Keratinocyte (primary cell): ENCODE measurements at regions not wholly inside any gene's neighbourhood (a gene's known extent, or its start where the extent isn't known, plus 50 kb on each side); places are given as distances from the start of the nearest gene placed in this dataset.

Experiments
- EZH2 ChIP-seq: IDR thresholded peaks from one replicate; pipeline ENCODE4 v1.6.1; 2012; ENCODE audit warnings: inconsistent platforms, mild to moderate bottlenecking, low read length, moderate library complexity
- TF ChIP-seq, protein P1 (sequence below), 3 experiments: IDR thresholded peaks in 1 of 3; conservative IDR thresholded peaks in 1 of 3; optimal IDR thresholded peaks in 1 of 3; 2 replicates in 2 of 3; 3 replicates in 1 of 3; pipeline versions ENCODE3 to v1.5.1; 2011; ENCODE audit warnings: low read length in 3 of 3, mild to moderate bottlenecking in 3 of 3, moderate library complexity in 2 of 3, control low read depth in 1 of 3, inconsistent platforms in 1 of 3; ENCODE audit not compliant: insufficient read depth in 2 of 3; ENCODE audit errors: extremely low read depth in 1 of 3

DNA sequence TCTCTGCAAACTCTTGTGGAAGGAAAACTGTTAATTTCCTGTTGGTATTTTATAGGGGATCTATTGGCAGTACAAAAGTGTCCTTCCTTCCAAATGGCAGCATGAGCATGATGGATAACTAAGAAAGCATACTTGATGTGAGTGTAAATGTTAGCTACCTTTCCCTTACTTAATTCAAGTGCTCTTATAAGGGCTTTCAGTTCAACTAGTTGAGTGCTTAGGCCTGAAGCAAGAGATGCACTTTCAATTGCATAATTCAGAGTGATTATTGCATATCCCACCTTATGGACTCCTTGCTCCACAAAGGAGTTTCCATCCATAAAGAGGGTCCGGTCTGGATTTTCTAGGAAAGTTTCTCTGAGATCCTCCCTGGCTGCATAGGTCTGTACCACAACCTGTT, 56.3 kb upstream of the CYP2C8 start:
- no peak for TF ChIP-seq EZH2
- TF ChIP-seq, protein P1, sequence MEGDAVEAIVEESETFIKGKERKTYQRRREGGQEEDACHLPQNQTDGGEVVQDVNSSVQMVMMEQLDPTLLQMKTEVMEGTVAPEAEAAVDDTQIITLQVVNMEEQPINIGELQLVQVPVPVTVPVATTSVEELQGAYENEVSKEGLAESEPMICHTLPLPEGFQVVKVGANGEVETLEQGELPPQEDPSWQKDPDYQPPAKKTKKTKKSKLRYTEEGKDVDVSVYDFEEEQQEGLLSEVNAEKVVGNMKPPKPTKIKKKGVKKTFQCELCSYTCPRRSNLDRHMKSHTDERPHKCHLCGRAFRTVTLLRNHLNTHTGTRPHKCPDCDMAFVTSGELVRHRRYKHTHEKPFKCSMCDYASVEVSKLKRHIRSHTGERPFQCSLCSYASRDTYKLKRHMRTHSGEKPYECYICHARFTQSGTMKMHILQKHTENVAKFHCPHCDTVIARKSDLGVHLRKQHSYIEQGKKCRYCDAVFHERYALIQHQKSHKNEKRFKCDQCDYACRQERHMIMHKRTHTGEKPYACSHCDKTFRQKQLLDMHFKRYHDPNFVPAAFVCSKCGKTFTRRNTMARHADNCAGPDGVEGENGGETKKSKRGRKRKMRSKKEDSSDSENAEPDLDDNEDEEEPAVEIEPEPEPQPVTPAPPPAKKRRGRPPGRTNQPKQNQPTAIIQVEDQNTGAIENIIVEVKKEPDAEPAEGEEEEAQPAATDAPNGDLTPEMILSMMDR (optimal IDR thresholded peaks at IDR 0.05 in 1 of 3, IDR thresholded peaks at IDR 0.05 in 1 of 3, conservative IDR thresholded peaks at IDR 0.05 in 1 of 3; ENCODE audit: extremely low read depth in 1 of 3, insufficient read depth in 2 of 3, low read length in 3 of 3): no peak
